ENCODE measurements at regions not wholly inside any gene's neighbourhood (a gene's known extent, or its start where the extent isn't known, plus 50 kb on each side); places are given as distances from the start of the nearest gene placed in this dataset.

GRCh38 chr3:11736136-11736833, 92.6 kb upstream of the VGLL4 start:
- TF ChIP-seq CTCF (IDR thresholded peaks at IDR 0.05) (no peak), EZH2 (IDR thresholded peaks at IDR 0.05; ENCODE audit: borderline replicate concordance, insufficient read depth, low read depth, low read length, poor library complexity, severe bottlenecking) (no peak)

Measured in B cell (primary cell).